Stimulated activated CD4-positive, alpha-beta T cell treated with anti-CD3 and anti-CD28 coated beads, Interleukin-12 subunit alpha, Interleukin-12 subunit beta, amount 100 ng/mL, for 48 hours (primary cell): ENCODE measurements at regions not wholly inside any gene's neighbourhood (a gene's known extent, or its start where the extent isn't known, plus 50 kb on each side); places are given as distances from the start of the nearest gene placed in this dataset.
"Not testable (repeated sequence)": the region's sequence is repeated elsewhere in the genome, so short reads cannot be mapped to it uniquely, and the experiment has no call there.

Experiments used
- DNase-seq, 3 donors: peaks; one replicate each; pipeline ENCODE4 v3.0.0-alpha.2; 2020; ENCODE audit warnings: low read depth in 2 of 3, low spot score in 1 of 3

DNA sequence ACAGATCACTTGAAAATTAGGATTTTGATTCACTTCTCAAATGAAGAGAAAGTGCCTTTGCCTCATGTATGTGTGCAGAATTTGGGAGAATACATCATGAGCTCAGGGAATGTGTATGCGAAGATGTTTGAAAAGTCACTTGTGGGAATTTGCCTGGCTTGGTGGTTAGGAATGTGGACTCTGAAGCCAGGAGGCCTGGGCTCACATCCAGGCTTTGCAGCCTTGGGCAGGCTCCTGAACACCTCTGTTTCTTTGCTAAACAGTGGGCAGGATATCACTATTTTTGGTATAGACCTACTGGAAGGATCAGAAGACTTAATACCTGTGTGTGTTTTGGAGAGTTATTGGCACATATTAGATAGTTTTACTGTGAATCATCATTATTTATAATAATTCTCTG, 295.0 kb upstream of the PLGLB2 start:
- not testable (repeated sequence) for DNase-seq

DNA sequence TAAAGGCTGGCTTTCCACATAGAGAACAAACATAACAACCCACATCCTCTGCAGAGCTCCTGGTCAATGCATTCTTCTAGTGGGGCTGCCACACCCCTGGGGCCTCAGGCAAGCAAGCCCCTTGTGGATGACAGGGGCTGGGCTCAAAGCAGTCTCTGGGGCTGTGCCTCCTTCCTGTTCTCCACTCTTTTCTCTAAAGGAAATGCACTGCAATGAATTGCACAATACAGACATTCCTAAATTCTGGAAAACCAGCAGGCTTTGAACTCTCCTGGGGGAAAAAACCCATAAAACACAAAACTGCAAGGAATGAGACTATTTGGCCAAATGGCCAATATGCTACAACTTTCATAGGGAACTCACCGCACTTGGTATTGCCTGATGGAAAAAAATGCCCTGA, 293.9 kb upstream of the PLGLB2 start:
- not testable (repeated sequence) for DNase-seq

- not testable (repeated sequence) for DNase-seq
Measured at GRCh38 chr2:87454421-87454820, 293.5 kb upstream of the PLGLB2 start.

GRCh38 chr2:87455209-87455853, 292.6 kb upstream of the PLGLB2 start:
- DNase-seq, result not testable (repeated sequence)

DNA sequence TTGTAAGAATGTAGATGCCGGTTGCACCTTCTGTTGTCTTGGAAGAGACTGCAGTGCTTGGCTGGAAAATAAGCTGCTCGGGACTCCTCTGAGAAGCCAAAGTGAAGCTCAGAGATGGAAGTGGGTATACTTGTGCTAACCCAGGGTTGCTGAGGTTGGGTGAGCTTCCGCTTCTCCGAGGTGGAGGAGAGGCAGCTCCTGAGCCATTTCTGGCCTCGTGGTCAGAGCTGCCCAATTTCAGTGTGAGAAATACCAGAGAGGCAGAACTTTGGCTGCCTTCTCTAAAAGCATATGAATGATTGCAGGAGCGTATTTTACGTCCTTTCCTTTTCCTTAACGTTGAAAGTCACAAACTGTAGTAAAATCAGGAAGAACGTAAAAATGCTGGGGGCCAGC, 292.0 kb upstream of the PLGLB2 start:
- not testable (repeated sequence) for DNase-seq

DNA sequence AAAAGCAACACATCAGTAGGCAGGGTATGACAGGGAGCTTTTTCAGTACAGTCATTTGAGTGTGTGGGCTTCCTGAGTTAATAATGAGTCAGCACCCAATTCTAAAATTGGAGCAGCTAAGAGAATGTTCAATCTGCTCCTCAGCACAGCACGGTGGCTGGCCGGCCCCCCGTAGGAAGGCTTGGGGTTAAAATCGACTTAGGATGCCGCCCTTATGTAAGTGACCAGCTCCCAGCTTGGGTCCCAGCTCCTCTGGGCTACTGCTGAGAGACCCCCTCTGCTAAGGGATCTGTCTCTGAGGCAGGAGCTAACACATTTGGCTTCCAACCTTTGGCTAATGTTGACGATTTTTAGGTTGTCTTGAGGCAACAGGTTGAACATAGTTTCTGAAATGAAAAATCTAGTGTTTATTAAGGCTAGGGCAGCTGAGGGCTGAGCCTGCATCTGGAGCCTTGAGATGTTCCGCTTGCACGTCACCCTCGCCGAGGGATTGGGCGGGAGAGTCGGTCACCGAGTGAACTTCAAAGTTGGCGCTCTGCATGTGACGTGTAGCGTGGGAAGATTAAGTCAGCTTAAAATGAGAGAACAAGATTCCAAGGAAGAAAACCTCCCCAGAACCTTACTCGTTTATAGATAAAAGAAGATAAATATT, 291.3 kb upstream of the PLGLB2 start:
- DNase-seq, result not testable (repeated sequence)

DNA sequence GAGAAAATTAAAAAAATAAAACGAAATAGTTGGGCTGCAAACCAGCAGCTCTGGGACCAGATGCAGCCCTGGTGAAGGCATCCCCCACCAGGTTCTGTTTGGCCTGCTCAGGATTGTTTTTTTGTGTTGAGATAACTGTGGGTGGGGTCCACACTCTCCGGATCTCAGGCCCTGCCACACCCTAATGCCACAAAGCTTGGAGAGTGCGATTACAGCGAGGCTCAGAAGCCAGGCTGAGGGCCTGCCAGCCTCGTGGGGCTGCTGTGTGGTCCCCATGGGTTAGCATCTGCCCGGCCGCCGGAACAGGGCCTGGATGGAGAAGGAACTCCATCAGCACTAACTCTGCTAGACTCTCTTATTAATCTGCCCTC, 290.8 kb upstream of the PLGLB2 start:
- not testable (repeated sequence) for DNase-seq

- not testable (repeated sequence) for DNase-seq
Measured at GRCh38 chr2:87458938-87459337, 288.9 kb upstream of the PLGLB2 start.

GRCh38 chr2:87460104-87460503, 287.8 kb upstream of the PLGLB2 start:
- not testable (repeated sequence) for DNase-seq

DNA sequence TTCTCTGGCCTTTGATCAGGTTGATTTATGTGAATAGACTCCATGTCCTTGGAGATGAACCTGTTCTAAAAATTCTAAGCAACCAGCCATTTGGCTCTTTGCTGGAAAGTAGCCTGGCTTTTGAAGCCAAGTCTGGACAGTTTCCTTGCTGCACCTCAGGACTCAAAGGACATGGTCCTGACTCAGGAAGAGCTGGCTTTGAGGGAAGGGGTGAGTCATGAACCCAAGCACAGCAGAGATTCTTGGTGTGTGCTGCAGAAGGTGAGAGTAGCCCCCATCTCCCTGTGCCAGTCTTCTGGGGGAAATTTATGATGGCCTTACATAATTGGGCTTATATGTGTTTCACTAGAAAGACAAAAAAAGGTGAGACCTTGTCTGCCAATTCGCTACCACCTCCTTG, 287.2 kb upstream of the PLGLB2 start:
- not testable (repeated sequence) for DNase-seq

DNA sequence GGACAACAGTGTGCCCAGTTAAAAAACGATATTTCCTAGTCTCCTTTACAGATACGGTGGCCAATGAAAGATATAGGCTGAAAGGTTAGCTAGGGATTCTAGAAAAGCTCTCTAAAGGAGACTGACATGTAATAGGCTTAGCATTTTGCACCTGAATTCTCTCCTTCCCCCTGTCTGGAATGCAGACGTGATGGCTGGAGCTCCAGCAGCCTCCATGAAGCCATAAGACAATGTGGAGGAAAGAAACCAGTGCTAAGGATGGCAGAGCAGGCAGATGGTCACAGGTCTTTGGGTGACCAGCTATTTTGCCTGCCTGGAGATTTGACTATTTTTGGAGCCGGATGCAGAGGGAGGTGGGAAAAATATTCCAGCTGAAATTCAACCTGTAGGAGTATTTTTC, 286.2 kb upstream of the PLGLB2 start:
- DNase-seq, result not testable (repeated sequence)

GRCh38 chr2:87464219-87464618, 283.7 kb upstream of the PLGLB2 start:
- not testable (repeated sequence) for DNase-seq

- not testable (repeated sequence) for DNase-seq
Measured at GRCh38 chr2:87465730-87466129, 282.2 kb upstream of the PLGLB2 start.

DNA sequence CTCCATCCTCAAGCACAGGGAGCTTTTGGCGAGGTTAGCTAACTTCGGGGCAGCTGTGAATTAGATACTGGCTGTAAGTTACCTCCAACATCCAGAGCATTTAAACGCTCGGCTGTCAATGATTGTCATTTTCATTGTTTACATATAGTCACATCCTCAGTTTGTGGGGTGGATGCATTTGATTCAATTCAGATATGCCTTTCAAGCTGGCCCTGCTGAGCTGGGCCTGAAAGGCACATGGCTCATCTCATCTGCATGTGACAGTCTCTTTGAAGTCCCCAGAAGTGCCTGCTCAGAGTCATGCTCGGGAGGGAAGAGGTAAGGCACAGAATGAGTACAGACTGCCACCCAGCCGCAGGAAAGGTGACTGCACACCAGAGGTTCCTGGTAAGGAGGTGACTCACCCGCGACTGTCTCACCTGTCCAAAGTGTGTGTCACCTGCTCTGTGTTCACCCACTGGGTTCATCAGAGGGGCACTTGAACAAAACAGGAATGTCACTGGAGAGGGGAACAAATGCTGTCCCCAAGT, 281.2 kb upstream of the PLGLB2 start:
- peak; percentile 38 to 68 (median 68) for DNase-seq

DNA sequence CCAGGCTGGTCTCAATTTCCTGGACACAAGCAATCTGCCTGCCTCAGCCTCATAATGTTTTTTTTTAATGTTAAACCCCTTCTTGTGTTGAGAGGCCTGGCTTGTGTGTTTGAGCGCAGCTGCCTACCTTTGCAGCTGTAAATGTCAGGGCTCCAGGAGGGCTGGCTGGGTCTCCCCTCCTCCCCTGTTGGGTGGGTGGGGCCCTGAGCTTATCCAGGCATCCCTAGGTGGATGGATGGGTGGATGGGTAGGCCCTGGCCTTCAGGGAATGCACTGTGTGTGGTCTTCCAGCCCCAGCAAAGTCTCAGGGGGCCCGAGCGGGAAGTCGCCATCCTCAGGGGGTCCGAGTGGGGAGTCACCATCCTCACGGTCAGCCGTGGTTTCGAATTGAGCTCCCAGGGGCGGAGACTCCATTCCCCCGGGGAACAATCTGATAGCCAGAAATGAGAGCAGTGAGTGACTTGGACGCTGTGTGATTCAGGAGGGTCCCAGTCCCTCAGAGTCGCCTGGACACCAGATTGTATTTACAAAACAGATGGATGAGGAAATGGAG, 279.4 kb upstream of the PLGLB2 start:
- not testable (repeated sequence) for DNase-seq

GRCh38 chr2:87469180-87470151, 278.4 kb upstream of the PLGLB2 start:
- DNase-seq, result peak; percentile 24 to 56 (median 54)

- DNase-seq, result peak; percentile 2 to 58 (median 50)
Measured at GRCh38 chr2:87470381-87471380, 277.2 kb upstream of the PLGLB2 start.

DNA sequence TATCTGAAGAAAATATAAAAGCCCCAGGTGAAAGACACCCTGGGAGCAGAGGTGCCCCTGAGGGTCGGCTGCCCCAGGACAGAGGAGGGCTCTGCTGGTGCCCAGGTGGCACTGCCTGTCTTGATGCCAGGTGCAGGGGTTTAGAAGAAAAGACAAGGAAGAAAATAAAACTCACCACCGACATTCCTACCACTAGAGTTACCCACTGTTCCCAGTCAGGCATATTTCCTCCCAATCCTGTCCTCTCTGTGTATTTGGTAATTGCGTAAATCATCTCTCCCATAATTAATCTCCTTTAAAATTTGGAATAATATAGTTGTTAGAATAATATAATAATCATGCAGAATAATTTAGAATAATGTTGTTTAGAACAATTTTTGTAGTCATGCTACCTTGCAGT, 276.4 kb upstream of the PLGLB2 start:
- not testable (repeated sequence) for DNase-seq

GRCh38 chr2:87476223-87476872, 271.5 kb upstream of the PLGLB2 start:
- not testable (repeated sequence) for DNase-seq
